ENCODE measurements at regions not wholly inside any gene's neighbourhood (a gene's known extent, or its start where the extent isn't known, plus 50 kb on each side); places are given as distances from the start of the nearest gene placed in this dataset.

DNA sequence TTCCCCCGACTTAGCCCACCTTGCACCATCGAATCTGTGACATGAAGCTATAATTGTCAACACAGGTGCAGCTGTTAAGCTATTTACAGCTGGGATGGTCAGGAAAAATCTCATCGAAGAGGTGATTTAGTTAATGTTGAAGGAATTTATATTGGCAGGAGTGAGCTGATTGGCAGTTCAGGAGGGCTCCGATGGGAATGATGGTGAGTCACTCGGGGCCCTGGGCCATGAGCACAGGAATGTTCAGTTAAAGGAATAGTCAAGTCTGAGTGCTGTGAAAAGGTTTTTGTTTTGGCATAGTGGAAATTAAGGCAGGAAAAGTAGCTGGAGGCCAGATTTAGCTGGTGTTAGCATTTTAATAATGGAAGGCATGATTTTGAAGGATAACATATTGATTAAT is 95.7 kb downstream of the OXSM start:
- no peaks in the 10 kb centered on the region for H3K27me3 ChIP-seq (ENCODE audit: control insufficient read depth, extremely low read depth, insufficient read depth, low read length)
- no peaks in the 10 kb centered on the region for H4K20me1 ChIP-seq (ENCODE audit: control insufficient read depth, extremely low read depth, insufficient read depth, low read length)
- H3K9me3 ChIP-seq (ENCODE audit: control insufficient read depth, low read depth, low read length) = no peaks in the 10 kb centered on the region
- TF ChIP-seq, protein P1, sequence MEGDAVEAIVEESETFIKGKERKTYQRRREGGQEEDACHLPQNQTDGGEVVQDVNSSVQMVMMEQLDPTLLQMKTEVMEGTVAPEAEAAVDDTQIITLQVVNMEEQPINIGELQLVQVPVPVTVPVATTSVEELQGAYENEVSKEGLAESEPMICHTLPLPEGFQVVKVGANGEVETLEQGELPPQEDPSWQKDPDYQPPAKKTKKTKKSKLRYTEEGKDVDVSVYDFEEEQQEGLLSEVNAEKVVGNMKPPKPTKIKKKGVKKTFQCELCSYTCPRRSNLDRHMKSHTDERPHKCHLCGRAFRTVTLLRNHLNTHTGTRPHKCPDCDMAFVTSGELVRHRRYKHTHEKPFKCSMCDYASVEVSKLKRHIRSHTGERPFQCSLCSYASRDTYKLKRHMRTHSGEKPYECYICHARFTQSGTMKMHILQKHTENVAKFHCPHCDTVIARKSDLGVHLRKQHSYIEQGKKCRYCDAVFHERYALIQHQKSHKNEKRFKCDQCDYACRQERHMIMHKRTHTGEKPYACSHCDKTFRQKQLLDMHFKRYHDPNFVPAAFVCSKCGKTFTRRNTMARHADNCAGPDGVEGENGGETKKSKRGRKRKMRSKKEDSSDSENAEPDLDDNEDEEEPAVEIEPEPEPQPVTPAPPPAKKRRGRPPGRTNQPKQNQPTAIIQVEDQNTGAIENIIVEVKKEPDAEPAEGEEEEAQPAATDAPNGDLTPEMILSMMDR (optimal IDR thresholded peaks at IDR 0.05 in 1 of 3, IDR thresholded peaks at IDR 0.05 in 1 of 3, conservative IDR thresholded peaks at IDR 0.05 in 1 of 3; ENCODE audit: extremely low read depth in 1 of 3, insufficient read depth in 2 of 3, low read length in 3 of 3) = no peak
- TF ChIP-seq EZH2 (IDR thresholded peaks at IDR 0.05; ENCODE audit: low read length) = no peak
- no peak overlapping the region for H3K4me2 ChIP-seq (ENCODE audit: control insufficient read depth, extremely low read depth, insufficient read depth, low read depth, low read length)
- dilution Hi-C loops (cut with MboI; ENCODE audit: extremely low pct_ligation_motif_present, low sequenced_read_pairs) = no loop called here
- no peaks in the 10 kb centered on the region for H3K79me2 ChIP-seq (ENCODE audit: control insufficient read depth, insufficient read depth, low read length)
- H3K9me1 ChIP-seq (ENCODE audit: control insufficient read depth, extremely low read depth, insufficient read depth, low read length) = no peaks in the 10 kb centered on the region
- H3K9ac ChIP-seq (ENCODE audit: control insufficient read depth, extremely low read depth, insufficient read depth, low read length) = no peak overlapping the region
- no peaks in the 10 kb centered on the region for H3K4me1 ChIP-seq (ENCODE audit: control insufficient read depth, extremely low read depth, insufficient read depth, low read length)
- no peak for DNase-seq (ENCODE audit: low read depth, low spot score)
- H3K27ac ChIP-seq (ENCODE audit: control insufficient read depth, insufficient read depth, low read length) = no peak overlapping the region
- no peak overlapping the region for H2AFZ ChIP-seq (ENCODE audit: control insufficient read depth, low read length)
- no peak for FAIRE-seq
- H3K4me3 ChIP-seq (ENCODE audit: control insufficient read depth in 2 of 3, extremely low read depth in 1 of 3, insufficient read depth in 2 of 3, low read depth in 1 of 3, low read length in 3 of 3) = no peak overlapping the region
- no peaks in the 10 kb centered on the region for H3K36me3 ChIP-seq (ENCODE audit: control insufficient read depth in 2 of 2, extremely low read depth in 1 of 2, insufficient read depth in 2 of 2, low read length in 2 of 2)

DNA sequence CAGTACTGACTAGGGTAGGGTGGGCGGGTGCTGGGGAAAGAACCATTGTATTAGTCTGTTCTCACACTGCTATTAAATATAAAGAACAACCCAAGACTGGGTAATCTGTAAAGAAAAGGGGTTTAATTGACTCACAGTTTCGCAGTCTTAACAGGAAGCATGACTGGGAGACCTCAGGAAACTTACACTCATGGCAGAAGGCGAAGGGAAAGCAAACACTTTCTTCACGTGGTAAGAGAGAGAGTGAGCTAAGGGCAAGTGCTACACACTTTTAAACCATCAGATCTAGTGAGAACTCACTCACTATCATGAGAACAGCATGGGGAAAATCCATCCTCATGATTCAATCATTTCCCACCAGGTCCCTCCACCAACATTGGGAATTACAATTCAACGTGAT is 98.0 kb downstream of the OXSM start:
- H3K4me1 ChIP-seq (ENCODE audit: control insufficient read depth, extremely low read depth, insufficient read depth, low read length) = no peaks in the 10 kb centered on the region
- H3K9me1 ChIP-seq (ENCODE audit: control insufficient read depth, extremely low read depth, insufficient read depth, low read length) = no peaks in the 10 kb centered on the region
- no peaks in the 10 kb centered on the region for H3K79me2 ChIP-seq (ENCODE audit: control insufficient read depth, insufficient read depth, low read length)
- no peak overlapping the region for H3K9ac ChIP-seq (ENCODE audit: control insufficient read depth, extremely low read depth, insufficient read depth, low read length)
- FAIRE-seq (no peak), DNase-seq (ENCODE audit: low read depth, low spot score) (no peak)
- no peak overlapping the region for H3K4me2 ChIP-seq (ENCODE audit: control insufficient read depth, extremely low read depth, insufficient read depth, low read depth, low read length)
- H4K20me1 ChIP-seq (ENCODE audit: control insufficient read depth, extremely low read depth, insufficient read depth, low read length) = no peaks in the 10 kb centered on the region
- no peak for TF ChIP-seq EZH2 (IDR thresholded peaks at IDR 0.05; ENCODE audit: low read length)
- TF ChIP-seq, protein P1 (optimal IDR thresholded peaks at IDR 0.05 in 1 of 3, IDR thresholded peaks at IDR 0.05 in 1 of 3, conservative IDR thresholded peaks at IDR 0.05 in 1 of 3; ENCODE audit: extremely low read depth in 1 of 3, insufficient read depth in 2 of 3, low read length in 3 of 3) = no peak
- H3K9me3 ChIP-seq (ENCODE audit: control insufficient read depth, low read depth, low read length) = no peaks in the 10 kb centered on the region
- H3K4me3 ChIP-seq (ENCODE audit: control insufficient read depth in 2 of 3, extremely low read depth in 1 of 3, insufficient read depth in 2 of 3, low read depth in 1 of 3, low read length in 3 of 3) = no peak overlapping the region
- no peaks in the 10 kb centered on the region for H3K36me3 ChIP-seq (ENCODE audit: control insufficient read depth in 2 of 2, extremely low read depth in 1 of 2, insufficient read depth in 2 of 2, low read length in 2 of 2)
- H2AFZ ChIP-seq (ENCODE audit: control insufficient read depth, low read length) = no peak overlapping the region
- H3K27ac ChIP-seq (ENCODE audit: control insufficient read depth, insufficient read depth, low read length) = no peak overlapping the region
- dilution Hi-C loops (cut with MboI; ENCODE audit: extremely low pct_ligation_motif_present, low sequenced_read_pairs) = no loop called here
- H3K27me3 ChIP-seq (ENCODE audit: control insufficient read depth, extremely low read depth, insufficient read depth, low read length) = no peaks in the 10 kb centered on the region

All from keratinocyte (primary cell).